ENCODE measurements at regions not wholly inside any gene's neighbourhood (a gene's known extent, or its start where the extent isn't known, plus 50 kb on each side); places are given as distances from the start of the nearest gene placed in this dataset.

DNA sequence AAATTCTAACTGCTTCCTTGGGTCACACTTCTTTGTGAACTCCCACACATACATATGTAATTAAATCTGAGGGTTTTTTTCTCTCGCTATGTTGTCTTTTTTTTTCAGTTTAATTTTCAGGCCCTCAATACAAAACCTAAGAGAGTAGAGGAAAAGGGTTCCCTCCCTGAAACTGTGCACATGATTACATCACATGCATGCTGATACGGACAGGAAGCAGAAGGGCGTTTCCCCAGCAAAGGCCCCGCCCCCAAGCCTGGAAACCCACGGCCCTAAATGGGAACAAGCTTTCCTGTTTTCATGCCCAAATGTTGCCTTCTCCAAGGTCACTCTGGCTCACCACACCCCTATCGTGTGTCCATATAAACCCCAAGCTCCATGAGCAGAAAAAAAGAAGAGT lies 115.4 kb downstream of the TEX36 start:
- 76% methylated on average over 6 of the region's 6 CpGs for whole genome bisulfite sequencing
- H3K4me1 ChIP-seq (ENCODE audit: control insufficient read depth, insufficient read depth, low read length), result no peaks in the 10 kb centered on the region
- intact Hi-C loops (cut with DNase I), result no loop called here
- H3K27ac ChIP-seq (ENCODE audit: low read length), result no peak overlapping the region
- no peak overlapping the region for H3K4me3 ChIP-seq (ENCODE audit: low read length)
- peaks cover 4% of the 10 kb centered on the region for H3K27me3 ChIP-seq (ENCODE audit: control insufficient read depth, insufficient read depth)
- ATAC-seq (no peak), DNase-seq (no peak)
- no peaks in the 10 kb centered on the region for H3K9me3 ChIP-seq (ENCODE audit: control insufficient read depth, low read length)

DNA sequence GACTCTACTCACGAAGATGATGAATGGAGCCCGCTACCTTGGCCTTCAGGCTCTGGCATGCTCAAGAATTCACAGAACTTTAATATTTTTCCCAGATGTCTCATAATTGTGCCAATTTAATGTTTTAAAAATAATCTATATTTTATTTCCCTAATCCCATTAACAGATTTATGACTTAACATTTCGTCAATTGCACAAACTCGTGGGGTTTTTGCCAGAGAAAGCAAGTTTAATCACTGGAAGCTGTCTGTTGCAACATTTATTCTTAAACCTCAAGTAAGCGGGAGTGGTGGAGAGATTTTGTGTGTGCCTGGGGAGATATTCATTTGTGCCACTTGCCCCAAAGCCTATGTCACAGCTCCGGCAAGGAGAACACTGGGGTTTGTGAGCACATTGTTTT lies 117.9 kb downstream of the TEX36 start:
- WGBS, result 75% methylated on average over 6 of the region's 6 CpGs
- Histone ChIP-seq H3K27me3 (ENCODE audit: control insufficient read depth, insufficient read depth) (peaks cover 4% of the 10 kb centered on the region), H3K4me3 (ENCODE audit: low read length) (no peak overlapping the region)

DNA sequence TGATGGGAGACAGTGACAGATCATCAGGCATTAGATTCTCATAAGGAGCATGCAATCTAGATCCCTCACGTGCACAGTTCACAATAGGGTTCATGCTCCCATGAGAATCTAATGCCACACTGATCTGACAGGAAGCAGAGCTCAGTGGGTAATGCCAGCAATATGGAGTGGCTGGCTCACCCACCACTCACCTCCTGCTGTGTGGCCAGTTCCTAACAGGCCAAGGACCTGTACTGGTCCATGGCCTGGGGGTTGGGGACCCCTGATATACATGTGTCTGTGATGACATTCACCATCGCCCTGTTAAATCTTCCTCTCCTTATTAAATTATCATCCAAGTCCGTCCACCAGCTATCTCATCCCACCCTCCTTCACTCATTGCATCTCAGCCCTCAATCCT lies 118.4 kb downstream of the TEX36 start:
- no peaks in the 10 kb centered on the region for H3K9me3 ChIP-seq (ENCODE audit: control insufficient read depth, low read length)
- H3K4me3 ChIP-seq (ENCODE audit: low read length), result no peak overlapping the region
- H3K27ac ChIP-seq (ENCODE audit: low read length), result no peak overlapping the region
- H3K4me1 ChIP-seq (ENCODE audit: control insufficient read depth, insufficient read depth, low read length), result no peaks in the 10 kb centered on the region
- peaks cover 4% of the 10 kb centered on the region for H3K27me3 ChIP-seq (ENCODE audit: control insufficient read depth, insufficient read depth)
- DNase-seq, result no peak
- WGBS, result 68% methylated on average over 3 of the region's 3 CpGs
- no peak for ATAC-seq
- intact Hi-C loops (cut with DNase I), result no loop called here

More for the DNA sequence above, 117.9 kb downstream of the TEX36 start:
- ATAC-seq, result no peak
- intact Hi-C loops (cut with DNase I), result no loop called here
- Histone ChIP-seq H3K9me3 (ENCODE audit: control insufficient read depth, low read length) (no peaks in the 10 kb centered on the region), H3K27ac (ENCODE audit: low read length) (no peak overlapping the region), H3K4me1 (ENCODE audit: control insufficient read depth, insufficient read depth, low read length) (no peaks in the 10 kb centered on the region)
- no peak for DNase-seq

DNA sequence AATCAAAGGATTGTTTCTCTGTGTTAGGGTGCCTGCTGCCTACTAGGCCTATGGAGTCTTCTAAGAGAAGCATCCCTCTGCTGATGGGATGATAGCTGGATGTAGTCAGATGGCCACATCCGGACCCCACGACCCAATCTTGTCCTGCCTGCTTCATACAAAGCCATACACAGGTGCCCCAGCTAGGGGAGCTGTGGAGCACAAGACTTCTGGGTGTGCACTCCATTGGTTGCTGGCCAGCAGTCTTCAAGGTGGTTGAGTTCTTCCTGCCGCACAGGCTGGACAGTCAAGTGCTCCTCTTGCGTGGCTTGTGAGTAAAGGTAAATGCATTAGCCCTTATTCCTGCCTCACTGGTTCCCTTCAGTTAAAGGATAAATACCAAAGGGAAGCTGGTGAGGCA lies 120.2 kb downstream of the TEX36 start:
- H3K4me3 ChIP-seq (ENCODE audit: low read length), result no peak overlapping the region
- WGBS, result 82% methylated on average over 4 of the region's 4 CpGs
- H3K4me1 ChIP-seq (ENCODE audit: control insufficient read depth, insufficient read depth, low read length), result no peaks in the 10 kb centered on the region
- intact Hi-C loops (cut with DNase I), result no loop called here
- ATAC-seq (no peak), DNase-seq (no peak)
- H3K9me3 ChIP-seq (ENCODE audit: control insufficient read depth, low read length), result no peaks in the 10 kb centered on the region
- H3K27me3 ChIP-seq (ENCODE audit: control insufficient read depth, insufficient read depth), result peaks cover 4% of the 10 kb centered on the region
- H3K27ac ChIP-seq (ENCODE audit: low read length), result no peak overlapping the region

DNA sequence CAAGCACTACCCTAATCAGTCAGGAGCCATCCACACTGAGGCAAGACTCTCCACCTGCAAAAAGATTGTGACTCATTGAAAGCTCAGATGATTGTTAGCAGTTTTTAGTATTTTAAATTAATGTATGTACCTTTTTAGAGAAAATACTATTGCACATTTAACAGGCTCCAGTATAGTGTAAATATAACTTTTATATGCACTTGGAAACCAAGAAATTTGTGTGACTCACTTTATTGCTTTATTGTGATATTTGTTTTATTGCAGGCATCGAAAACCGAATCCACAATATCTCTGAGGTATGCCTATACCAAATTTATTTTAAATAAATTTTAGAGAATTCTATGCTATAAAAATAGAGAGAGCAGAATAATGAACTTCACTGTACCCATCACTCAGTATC lies 122.0 kb downstream of the TEX36 start:
- intact Hi-C loops (cut with DNase I), result no loop called here

DNA sequence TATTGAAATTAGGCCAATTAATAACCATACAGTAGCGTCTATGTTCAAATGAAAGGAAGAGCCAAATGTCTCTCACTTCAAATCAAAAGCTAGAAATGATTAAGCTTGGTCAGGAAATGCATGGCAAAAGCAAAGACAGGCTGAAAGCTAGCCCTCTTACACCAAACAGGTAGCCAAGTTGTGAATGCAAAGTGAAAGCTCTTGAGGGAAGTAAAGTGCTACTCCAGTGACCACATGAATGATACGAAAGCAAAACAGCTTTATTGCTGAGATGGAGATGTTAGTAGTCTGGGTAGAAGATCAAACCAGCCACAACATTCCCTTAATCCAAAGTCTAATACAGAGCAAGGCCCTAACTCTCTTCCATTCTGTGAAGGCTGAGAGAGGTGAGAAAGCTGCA lies 123.8 kb downstream of the TEX36 start:
- intact Hi-C loops (cut with DNase I), result no loop called here
- no peaks in the 10 kb centered on the region for H3K9me3 ChIP-seq (ENCODE audit: control insufficient read depth, low read length)
- H3K27ac ChIP-seq (ENCODE audit: low read length), result no peak overlapping the region
- 40% methylated on average over 2 of the region's 2 CpGs for WGBS
- H3K4me1 ChIP-seq (ENCODE audit: control insufficient read depth, insufficient read depth, low read length), result no peaks in the 10 kb centered on the region
- H3K4me3 ChIP-seq (ENCODE audit: low read length), result no peak overlapping the region
- no peaks in the 10 kb centered on the region for H3K27me3 ChIP-seq (ENCODE audit: control insufficient read depth, insufficient read depth)
- ATAC-seq (no peak), DNase-seq (no peak)

More for the DNA sequence above, 122.0 kb downstream of the TEX36 start:
- DNase-seq, result no peak
- H3K9me3 ChIP-seq (ENCODE audit: control insufficient read depth, low read length), result no peaks in the 10 kb centered on the region
- no peak overlapping the region for H3K4me3 ChIP-seq (ENCODE audit: low read length)
- 97% methylated on average over 2 of the region's 2 CpGs for WGBS
- peaks cover under 1% of the 10 kb centered on the region for H3K27me3 ChIP-seq (ENCODE audit: control insufficient read depth, insufficient read depth)
- ATAC-seq, result no peak
- H3K4me1 ChIP-seq (ENCODE audit: control insufficient read depth, insufficient read depth, low read length), result no peaks in the 10 kb centered on the region
- no peak overlapping the region for H3K27ac ChIP-seq (ENCODE audit: low read length)

GRCh38 chr10:125557801-125558505 lies 125.0 kb downstream of the TEX36 start:
- Histone ChIP-seq H3K4me3 (ENCODE audit: low read length) (no peak overlapping the region), H3K27me3 (ENCODE audit: control insufficient read depth, insufficient read depth) (no peaks in the 10 kb centered on the region), H3K27ac (ENCODE audit: low read length) (no peak overlapping the region), H3K4me1 (ENCODE audit: control insufficient read depth, insufficient read depth, low read length) (no peaks in the 10 kb centered on the region), H3K9me3 (ENCODE audit: control insufficient read depth, low read length) (no peaks in the 10 kb centered on the region)
- ATAC-seq (no peak), DNase-seq (no peak)
- WGBS, result 64% methylated on average over 7 of the region's 7 CpGs
- intact Hi-C loops (cut with DNase I), result no loop called here

DNA sequence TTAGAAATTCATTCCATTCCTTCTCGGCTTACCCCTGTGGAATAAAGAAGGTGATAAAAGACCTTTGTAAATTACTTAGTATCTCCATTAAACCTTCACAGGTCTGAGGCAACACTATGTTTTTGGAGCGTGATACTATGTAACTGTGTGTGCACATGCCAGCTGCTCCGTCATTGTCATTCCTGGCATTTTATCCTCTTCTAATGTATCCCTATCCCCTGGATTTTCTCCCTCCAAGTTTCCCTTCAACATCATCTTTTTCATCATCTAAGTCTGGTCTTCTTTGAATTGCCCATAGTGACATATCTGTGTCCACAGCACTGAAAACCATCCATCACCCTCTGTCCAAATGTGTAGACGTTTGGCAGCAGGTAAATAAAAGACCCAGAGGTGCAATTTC lies 125.7 kb downstream of the TEX36 start:
- ATAC-seq, result no peak
- intact Hi-C loops (cut with DNase I), result no loop called here
- Histone ChIP-seq H3K4me1 (ENCODE audit: control insufficient read depth, insufficient read depth, low read length) (no peaks in the 10 kb centered on the region), H3K9me3 (ENCODE audit: control insufficient read depth, low read length) (peaks cover 3% of the 10 kb centered on the region), H3K4me3 (ENCODE audit: low read length) (no peak overlapping the region), H3K27ac (ENCODE audit: low read length) (no peak overlapping the region), H3K27me3 (ENCODE audit: control insufficient read depth, insufficient read depth) (no peaks in the 10 kb centered on the region)
- 47% methylated on average over 4 of the region's 4 CpGs for WGBS
- no peak for DNase-seq

DNA sequence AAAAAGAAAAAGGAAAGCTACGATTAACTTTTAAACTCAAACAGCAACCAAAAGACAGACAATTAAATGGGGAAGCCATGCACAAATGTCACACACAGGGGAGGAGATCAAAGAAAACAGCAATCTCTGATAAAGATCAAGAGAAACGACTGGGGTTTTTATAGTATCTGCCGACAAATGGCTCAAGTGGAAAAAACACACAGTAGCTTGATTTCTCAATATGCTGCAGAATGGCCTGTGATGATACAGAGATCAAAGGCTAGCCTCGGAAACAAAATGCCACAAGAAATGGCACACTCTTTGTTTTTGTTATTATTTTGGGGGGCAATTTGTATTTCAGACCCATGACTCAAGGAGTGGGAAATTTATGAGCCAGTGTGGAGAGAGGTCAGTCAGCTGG lies 126.1 kb downstream of the TEX36 start:
- DNase-seq (no peak), ATAC-seq (no peak)
- Histone ChIP-seq H3K27ac (ENCODE audit: low read length) (no peak overlapping the region), H3K9me3 (ENCODE audit: control insufficient read depth, low read length) (peaks cover 5% of the 10 kb centered on the region), H3K27me3 (ENCODE audit: control insufficient read depth, insufficient read depth) (no peaks in the 10 kb centered on the region), H3K4me1 (ENCODE audit: control insufficient read depth, insufficient read depth, low read length) (no peaks in the 10 kb centered on the region), H3K4me3 (ENCODE audit: low read length) (no peak overlapping the region)
- intact Hi-C loops (cut with DNase I), result no loop called here
- 34% methylated on average over 4 of the region's 4 CpGs for WGBS

GRCh38 chr10:125555743-125556142 lies 127.2 kb downstream of the TEX36 start:
- 76% methylated on average over 12 of the region's 12 CpGs for WGBS
- Histone ChIP-seq H3K9me3 (ENCODE audit: control insufficient read depth, low read length) (peaks cover 5% of the 10 kb centered on the region), H3K27ac (ENCODE audit: low read length) (no peak overlapping the region), H3K4me1 (ENCODE audit: control insufficient read depth, insufficient read depth, low read length) (no peaks in the 10 kb centered on the region), H3K4me3 (ENCODE audit: low read length) (no peak overlapping the region), H3K27me3 (ENCODE audit: control insufficient read depth, insufficient read depth) (no peaks in the 10 kb centered on the region)
- intact Hi-C loops (cut with DNase I), result no loop called here
- ATAC-seq (no peak), DNase-seq (no peak)

- intact Hi-C loops (cut with DNase I), result no loop called here
- Histone ChIP-seq H3K27ac (ENCODE audit: low read length) (no peak overlapping the region), H3K27me3 (ENCODE audit: control insufficient read depth, insufficient read depth) (no peaks in the 10 kb centered on the region), H3K4me1 (ENCODE audit: control insufficient read depth, insufficient read depth, low read length) (no peaks in the 10 kb centered on the region), H3K4me3 (ENCODE audit: low read length) (no peak overlapping the region), H3K9me3 (ENCODE audit: control insufficient read depth, low read length) (peaks cover 5% of the 10 kb centered on the region)
- no peak for ATAC-seq
- 74% methylated on average over 9 of the region's 9 CpGs for WGBS
- no peak for DNase-seq
These were observed 127.7 kb downstream of the TEX36 start for GRCh38 chr10:125555267-125555666.

DNA sequence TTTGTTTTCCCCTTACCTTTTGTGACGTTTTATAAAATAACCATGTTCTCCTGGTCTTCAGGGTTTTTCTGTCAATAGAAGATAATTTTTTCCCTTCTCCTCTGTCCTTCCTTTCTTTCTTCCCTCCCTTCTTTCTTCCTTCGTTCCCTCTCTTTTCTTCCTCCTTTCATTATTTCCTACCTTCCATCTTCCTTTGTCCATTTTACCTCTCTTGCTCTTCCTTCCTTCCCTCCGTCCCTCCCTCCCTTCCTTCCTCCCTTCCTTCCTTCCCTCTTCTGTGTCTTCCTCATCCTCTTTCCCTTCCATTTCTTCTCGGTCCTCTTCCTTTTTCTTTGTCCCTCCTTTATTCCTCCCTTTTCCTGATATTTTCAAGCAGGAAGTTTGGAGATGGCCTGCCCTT lies 128.2 kb downstream of the TEX36 start:
- peaks cover 5% of the 10 kb centered on the region for H3K9me3 ChIP-seq (ENCODE audit: control insufficient read depth, low read length)
- no peak overlapping the region for H3K4me3 ChIP-seq (ENCODE audit: low read length)
- ATAC-seq, result no peak
- no peaks in the 10 kb centered on the region for H3K4me1 ChIP-seq (ENCODE audit: control insufficient read depth, insufficient read depth, low read length)
- H3K27ac ChIP-seq (ENCODE audit: low read length), result no peak overlapping the region
- intact Hi-C loops (cut with DNase I), result no loop called here
- WGBS, result 68% methylated on average over 4 of the region's 4 CpGs
- no peaks in the 10 kb centered on the region for H3K27me3 ChIP-seq (ENCODE audit: control insufficient read depth, insufficient read depth)
- DNase-seq, result no peak

All from right cardiac atrium (tissue), 5 donors.